ENCODE measurements at regions not wholly inside any gene's neighbourhood (a gene's known extent, or its start where the extent isn't known, plus 50 kb on each side); places are given as distances from the start of the nearest gene placed in this dataset.

DNA sequence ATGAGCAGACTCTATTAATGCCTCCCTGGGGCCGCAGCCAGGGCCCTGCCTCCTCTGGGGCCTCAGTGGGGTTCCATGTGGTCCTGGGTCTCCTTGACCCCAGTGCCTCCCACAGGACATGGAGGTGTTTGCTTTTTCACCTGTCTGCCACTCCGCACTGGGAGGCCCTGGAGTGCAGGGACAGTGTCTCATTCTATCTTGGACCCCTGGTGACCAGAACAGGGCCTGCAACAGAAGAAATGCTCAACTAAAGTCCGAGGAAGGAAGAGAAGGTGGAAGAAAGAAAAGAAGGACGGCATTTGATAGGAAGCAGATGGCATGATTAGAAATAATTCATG, 243.2 kb downstream of the CDK5RAP2 start:
- TF ChIP-seq CTCF (IDR thresholded peaks at IDR 0.05) (no peak), POLR2A (IDR thresholded peaks at IDR 0.05) (no peak)

All from uterus (tissue), 2 donors.